Hepatocyte (in vitro differentiated cells): ENCODE measurements at regions not wholly inside any gene's neighbourhood (a gene's known extent, or its start where the extent isn't known, plus 50 kb on each side); places are given as distances from the start of the nearest gene placed in this dataset.
A peak's percentile ranks its signal among the peaks of the same experiment; 100 is the strongest.

Experiments used
- DNase-seq: peaks from one replicate; pipeline ENCODE4 v3.0.0-alpha.2; 2016; ENCODE audit warnings: low spot score
- H2AFZ ChIP-seq: fragments of 200-600 bp; sonication (generic); 2 replicates; pipeline ENCODE4 v1.6.0; 2016; ENCODE audit warnings: antibody characterized with exemption, mild to moderate bottlenecking
- H3K27ac ChIP-seq: fragments of 200-600 bp; sonication (generic); 2 replicates; pipeline ENCODE4 v1.5.1; 2016; ENCODE audit warnings: mild to moderate bottlenecking
- H3K27me3 ChIP-seq: fragments of 200-600 bp; sonication (generic); 2 replicates; pipeline ENCODE4 v1.6.1; 2016
- H3K36me3 ChIP-seq: fragments of 200-600 bp; sonication (generic); replicated peaks from 2 replicates; pipeline ENCODE4 v1.5.1; 2016; ENCODE audit warnings: low read depth; ENCODE audit not compliant: insufficient read depth
- H3K4me1 ChIP-seq: fragments of 200-600 bp; sonication (generic); 2 replicates; pipeline ENCODE4 v1.5.1; 2016; ENCODE audit warnings: mild to moderate bottlenecking, moderate library complexity; ENCODE audit not compliant: insufficient read depth
- H3K4me2 ChIP-seq: fragments of 200-600 bp; sonication (generic); 2 replicates; pipeline ENCODE4 v1.6.0; 2016
- H3K4me3 ChIP-seq: fragments of 200-600 bp; sonication (generic); 2 replicates; pipeline ENCODE4 v1.5.1; 2016; ENCODE audit warnings: mild to moderate bottlenecking
- H3K79me2 ChIP-seq: fragments of 200-600 bp; sonication (generic); 2 replicates; pipeline ENCODE4 v1.6.0; 2017; ENCODE audit warnings: mild to moderate bottlenecking
- H3K9me2 ChIP-seq: fragments of 200-600 bp; sonication (generic); replicated peaks from 2 replicates; pipeline ENCODE4 v1.6.0; 2017; ENCODE audit warnings: mild to moderate bottlenecking; ENCODE audit not compliant: insufficient read depth
- H3K9me3 ChIP-seq: fragments of 200-600 bp; sonication (generic); 2 replicates; pipeline ENCODE4 v1.5.1; 2016; ENCODE audit warnings: low read depth, mild to moderate bottlenecking
- H4K20me1 ChIP-seq: fragments of 200-600 bp; sonication (generic); 2 replicates; pipeline ENCODE4 v1.6.0; 2016; ENCODE audit warnings: mild to moderate bottlenecking; ENCODE audit not compliant: insufficient read depth, poor library complexity, severe bottlenecking
- EZH2 ChIP-seq: fragments of 200-600 bp; sonication (generic); IDR thresholded peaks from 2 replicates; pipeline ENCODE4 v1.6.1; 2016; ENCODE audit warnings: antibody characterized with exemption, mild to moderate bottlenecking, borderline replicate concordance
- EZH2phosphoT487 ChIP-seq: fragments of 200-600 bp; sonication (generic); IDR thresholded peaks from one replicate; pipeline ENCODE4 v1.6.1; 2018; ENCODE audit warnings: antibody characterized with exemption, mild to moderate bottlenecking, low read depth, moderate library complexity; ENCODE audit not compliant: unreplicated experiment, severe bottlenecking
- WGBS: methylation state at CpG from one replicate; pipeline ENCODE4 v1.1.6; 2016; ENCODE audit warnings: low lambda C conversion rate; ENCODE audit errors: missing lambda C conversion rate; 5-methylcytosine and 5-hydroxymethylcytosine counted together
- TF ChIP-seq, protein P1 (sequence below): fragments of 200-600 bp; sonication (generic); IDR thresholded peaks from 2 replicates; pipeline ENCODE4 v1.5.1; 2016; ENCODE audit warnings: antibody characterized with exemption, mild to moderate bottlenecking; ENCODE audit not compliant: poor library complexity

DNA sequence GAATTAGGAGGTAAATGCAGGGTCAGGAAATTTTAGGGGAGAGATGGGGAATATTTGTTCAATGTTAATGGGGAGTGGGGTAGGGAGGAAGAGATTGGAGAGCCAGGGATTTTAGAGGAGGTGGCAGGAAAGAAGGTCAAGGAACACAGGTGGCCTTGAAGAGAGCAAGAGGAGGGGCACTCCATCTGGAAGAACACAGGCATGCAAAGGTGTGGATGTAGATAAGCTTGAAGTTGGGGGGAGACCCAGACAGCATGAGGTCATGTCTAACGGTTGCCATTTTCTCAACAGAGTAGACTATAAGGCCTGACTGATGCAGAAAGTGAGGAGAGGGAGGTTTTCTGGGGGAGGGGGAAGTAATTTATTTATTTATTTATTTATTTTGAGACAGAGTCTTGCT is 77.5 kb downstream of the MAIP1 start:
- no peak overlapping the region for H3K4me2 ChIP-seq
- no peaks in the 10 kb centered on the region for H3K79me2 ChIP-seq
- H3K9me3 ChIP-seq = no peaks in the 10 kb centered on the region
- no peak for DNase-seq
- H3K36me3 ChIP-seq = no peaks in the 10 kb centered on the region
- no peaks in the 10 kb centered on the region for H4K20me1 ChIP-seq
- no peaks in the 10 kb centered on the region for H3K27me3 ChIP-seq
- TF ChIP-seq EZH2phosphoT487 (no peak), EZH2 (no peak)
- TF ChIP-seq, protein P1, sequence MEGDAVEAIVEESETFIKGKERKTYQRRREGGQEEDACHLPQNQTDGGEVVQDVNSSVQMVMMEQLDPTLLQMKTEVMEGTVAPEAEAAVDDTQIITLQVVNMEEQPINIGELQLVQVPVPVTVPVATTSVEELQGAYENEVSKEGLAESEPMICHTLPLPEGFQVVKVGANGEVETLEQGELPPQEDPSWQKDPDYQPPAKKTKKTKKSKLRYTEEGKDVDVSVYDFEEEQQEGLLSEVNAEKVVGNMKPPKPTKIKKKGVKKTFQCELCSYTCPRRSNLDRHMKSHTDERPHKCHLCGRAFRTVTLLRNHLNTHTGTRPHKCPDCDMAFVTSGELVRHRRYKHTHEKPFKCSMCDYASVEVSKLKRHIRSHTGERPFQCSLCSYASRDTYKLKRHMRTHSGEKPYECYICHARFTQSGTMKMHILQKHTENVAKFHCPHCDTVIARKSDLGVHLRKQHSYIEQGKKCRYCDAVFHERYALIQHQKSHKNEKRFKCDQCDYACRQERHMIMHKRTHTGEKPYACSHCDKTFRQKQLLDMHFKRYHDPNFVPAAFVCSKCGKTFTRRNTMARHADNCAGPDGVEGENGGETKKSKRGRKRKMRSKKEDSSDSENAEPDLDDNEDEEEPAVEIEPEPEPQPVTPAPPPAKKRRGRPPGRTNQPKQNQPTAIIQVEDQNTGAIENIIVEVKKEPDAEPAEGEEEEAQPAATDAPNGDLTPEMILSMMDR = no peak
- H3K4me1 ChIP-seq = no peaks in the 10 kb centered on the region
- no peaks in the 10 kb centered on the region for H3K9me2 ChIP-seq
- no peak overlapping the region for H2AFZ ChIP-seq
- no peak overlapping the region for H3K27ac ChIP-seq
- no peak overlapping the region for H3K4me3 ChIP-seq
- WGBS = 100% methylated on average over 1 of the region's 1 CpG

DNA sequence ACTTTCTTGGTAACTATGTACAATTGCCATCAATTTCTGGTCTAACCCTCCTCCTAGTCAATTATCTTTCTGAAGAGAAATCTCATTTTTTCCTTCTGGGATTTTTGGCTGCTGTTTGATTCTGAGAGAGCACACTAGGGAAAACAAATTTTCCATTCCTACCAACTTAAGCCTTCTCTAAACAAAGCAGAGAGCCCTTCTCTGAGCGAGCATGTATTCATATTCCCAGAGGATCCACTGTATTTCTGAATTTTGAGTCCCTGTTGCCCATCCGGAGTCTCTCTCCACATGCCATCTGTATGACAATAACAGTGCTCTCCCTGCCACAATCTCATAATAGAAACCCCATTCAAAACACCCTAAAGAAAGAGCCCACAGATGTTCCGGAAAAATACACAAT is 78.5 kb downstream of the MAIP1 start:
- DNase-seq = no peak
- Histone ChIP-seq H3K79me2 (no peaks in the 10 kb centered on the region), H3K4me3 (no peak overlapping the region), H4K20me1 (no peaks in the 10 kb centered on the region), H3K4me2 (no peak overlapping the region), H3K27me3 (no peaks in the 10 kb centered on the region), H3K36me3 (no peaks in the 10 kb centered on the region), H3K9me3 (no peaks in the 10 kb centered on the region), H2AFZ (no peak overlapping the region), H3K27ac (peak overlapping the region; percentile 1), H3K9me2 (no peaks in the 10 kb centered on the region), H3K4me1 (no peaks in the 10 kb centered on the region)
- no peak for TF ChIP-seq EZH2phosphoT487
- no peak for TF ChIP-seq EZH2
- TF ChIP-seq, protein P1 = no peak
- WGBS = 68% methylated on average over 3 of the region's 3 CpGs

DNA sequence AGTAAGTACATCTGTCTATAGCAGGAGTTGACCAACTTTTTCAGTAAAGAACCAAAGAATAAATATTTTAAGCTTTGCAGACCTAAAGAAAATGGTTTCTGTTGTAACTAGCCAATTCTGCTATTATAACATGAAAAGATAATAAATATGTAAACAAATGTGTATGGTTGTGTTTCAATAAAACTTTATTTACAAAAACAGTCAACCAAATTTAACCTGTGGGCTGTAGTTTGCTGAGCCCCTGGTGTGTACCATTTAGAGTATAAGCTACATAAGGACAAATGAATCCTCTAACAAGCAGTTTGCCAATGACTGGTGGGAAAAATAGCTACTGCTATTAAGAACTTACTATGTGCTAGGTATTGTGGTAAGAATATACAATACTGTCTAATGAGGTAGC is 79.4 kb downstream of the MAIP1 start:
- no peak for TF ChIP-seq EZH2phosphoT487
- TF ChIP-seq EZH2 = no peak
- TF ChIP-seq, protein P1 = no peak
- no peak overlapping the region for H3K27ac ChIP-seq

More for the DNA sequence above, 79.4 kb downstream of the MAIP1 start:
- H3K79me2 ChIP-seq = no peaks in the 10 kb centered on the region
- H3K27me3 ChIP-seq = no peaks in the 10 kb centered on the region
- H3K36me3 ChIP-seq = no peaks in the 10 kb centered on the region
- H3K9me2 ChIP-seq = no peaks in the 10 kb centered on the region
- no peak overlapping the region for H3K4me3 ChIP-seq
- no peak for DNase-seq
- H2AFZ ChIP-seq = no peak overlapping the region
- H3K4me2 ChIP-seq = no peak overlapping the region
- H3K4me1 ChIP-seq = no peaks in the 10 kb centered on the region
- no peaks in the 10 kb centered on the region for H4K20me1 ChIP-seq
- H3K9me3 ChIP-seq = no peaks in the 10 kb centered on the region
